Activated naive CD8-positive, alpha-beta T cell treated with anti-CD3 and anti-CD28 coated beads for 36 hours (primary cell): ENCODE measurements at regions not wholly inside any gene's neighbourhood (a gene's known extent, or its start where the extent isn't known, plus 50 kb on each side); places are given as distances from the start of the nearest gene placed in this dataset.

ENCODE experiments used
- DNase-seq: peaks from one replicate; pipeline ENCODE4 v3.0.0; 2021
- H3K27ac Mint-ChIP-seq: one replicate; pipeline ENCODE4 v1.8.0; 2022; ENCODE audit warnings: mild to moderate bottlenecking, moderate library complexity, mixed read lengths
- H3K27me3 Mint-ChIP-seq: one replicate; pipeline ENCODE4 v1.8.0; 2022; ENCODE audit warnings: mild to moderate bottlenecking, mixed read lengths
- H3K36me3 Mint-ChIP-seq: one replicate; pipeline ENCODE4 v1.8.0; 2021; ENCODE audit warnings: mild to moderate bottlenecking, mixed read lengths
- H3K4me1 Mint-ChIP-seq: one replicate; pipeline ENCODE4 v1.8.0; 2021; ENCODE audit warnings: mixed read lengths
- H3K4me3 Mint-ChIP-seq: one replicate; pipeline ENCODE4 v1.8.0; 2022; ENCODE audit warnings: mild to moderate bottlenecking, moderate library complexity, mixed read lengths
- H3K9me3 Mint-ChIP-seq: one replicate; pipeline ENCODE4 v1.8.0; 2022; ENCODE audit warnings: mixed read lengths

- Mint-ChIP-seq H3K4me1 (no peaks in the 10 kb centered on the region), H3K27me3 (peaks cover 18% of the 10 kb centered on the region), H3K27ac (no peak overlapping the region), H3K9me3 (peaks cover 6% of the 10 kb centered on the region), H3K36me3 (no peaks in the 10 kb centered on the region), H3K4me3 (no peak overlapping the region)
- no peak for DNase-seq
Measured at GRCh38 chr2:121007490-121007853, 271.8 kb downstream of the GLI2 start.

DNA sequence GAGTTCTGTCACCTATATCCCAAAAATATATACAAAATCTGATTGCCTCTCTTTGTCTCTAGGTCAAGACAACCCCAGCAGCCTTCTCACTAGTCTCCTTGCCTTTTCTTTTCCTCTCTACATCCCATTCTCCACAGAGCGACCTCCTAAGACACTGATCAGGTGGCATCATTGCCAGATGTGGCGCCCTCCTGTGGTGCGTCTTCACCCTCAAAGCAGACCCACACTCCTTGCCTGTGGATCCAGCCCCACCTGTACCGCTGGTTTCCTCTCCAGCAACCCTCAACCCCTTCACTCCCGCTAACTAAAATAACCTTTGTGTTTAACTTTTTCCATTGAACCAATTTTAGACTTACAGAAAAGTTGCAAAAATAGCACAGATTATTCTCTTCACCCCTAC is 273.3 kb downstream of the GLI2 start:
- no peaks in the 10 kb centered on the region for H3K4me1 Mint-ChIP-seq
- DNase-seq = no peak
- H3K4me3 Mint-ChIP-seq = no peak overlapping the region
- H3K9me3 Mint-ChIP-seq = peaks cover 8% of the 10 kb centered on the region
- H3K36me3 Mint-ChIP-seq = no peaks in the 10 kb centered on the region
- no peak overlapping the region for H3K27ac Mint-ChIP-seq
- H3K27me3 Mint-ChIP-seq = peaks cover 18% of the 10 kb centered on the region

DNA sequence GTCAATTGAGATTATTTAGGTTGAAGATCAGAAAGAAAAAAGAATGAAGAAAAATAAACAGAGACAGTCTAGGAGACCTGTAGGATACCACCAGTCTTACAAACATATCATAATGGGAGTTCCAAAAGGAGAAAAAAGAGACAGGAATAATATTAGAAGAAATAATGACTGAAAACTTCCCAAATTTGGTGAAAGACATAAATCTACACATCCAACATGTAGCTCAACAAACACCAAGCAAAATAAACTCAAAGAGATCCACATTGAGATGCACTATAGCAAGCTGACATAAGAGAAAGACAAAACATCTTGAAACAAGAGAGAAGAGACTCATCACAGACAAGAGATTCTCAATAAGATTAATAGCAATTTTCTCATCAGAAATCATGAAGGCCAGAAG is 274.0 kb downstream of the TFCP2L1 start:
- H3K4me1 Mint-ChIP-seq = no peaks in the 10 kb centered on the region
- H3K9me3 Mint-ChIP-seq = peaks cover 8% of the 10 kb centered on the region
- peaks cover 18% of the 10 kb centered on the region for H3K27me3 Mint-ChIP-seq
- no peak overlapping the region for H3K27ac Mint-ChIP-seq
- no peak overlapping the region for H3K4me3 Mint-ChIP-seq
- DNase-seq = no peak
- no peaks in the 10 kb centered on the region for H3K36me3 Mint-ChIP-seq

DNA sequence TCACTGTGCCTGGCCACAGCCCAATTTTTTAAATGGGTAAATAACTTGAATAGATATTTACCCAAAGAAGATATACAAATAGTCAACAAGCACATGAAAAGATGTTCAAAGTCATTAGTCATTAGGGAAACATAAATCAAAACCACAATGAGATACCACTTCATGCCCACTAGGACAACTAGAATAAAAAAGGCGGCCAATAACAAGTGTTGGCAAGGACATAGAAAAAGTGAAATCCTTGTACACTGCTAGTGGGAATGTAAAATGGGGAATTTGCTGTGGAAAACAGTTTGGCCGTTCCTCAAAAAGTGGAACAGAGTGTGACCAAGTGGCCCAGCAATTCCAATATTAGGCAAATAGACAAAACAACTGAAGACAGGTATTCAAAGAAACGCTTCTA is 270.1 kb downstream of the TFCP2L1 start:
- Mint-ChIP-seq H3K27ac (no peak overlapping the region), H3K9me3 (peaks cover 6% of the 10 kb centered on the region), H3K4me3 (no peak overlapping the region), H3K36me3 (no peaks in the 10 kb centered on the region), H3K4me1 (no peaks in the 10 kb centered on the region), H3K27me3 (peaks cover 10% of the 10 kb centered on the region)
- DNase-seq = no peak

GRCh38 chr2:121015971-121016485 is 269.0 kb downstream of the TFCP2L1 start:
- H3K4me1 Mint-ChIP-seq = no peaks in the 10 kb centered on the region
- H3K27me3 Mint-ChIP-seq = peaks cover 10% of the 10 kb centered on the region
- H3K9me3 Mint-ChIP-seq = peaks cover 4% of the 10 kb centered on the region

GRCh38 chr2:121017396-121017795 is 267.6 kb downstream of the TFCP2L1 start:
- H3K36me3 Mint-ChIP-seq = no peaks in the 10 kb centered on the region
- H3K4me3 Mint-ChIP-seq = no peak overlapping the region
- H3K27ac Mint-ChIP-seq = no peak overlapping the region
- no peaks in the 10 kb centered on the region for H3K4me1 Mint-ChIP-seq
- H3K9me3 Mint-ChIP-seq = peaks cover 2% of the 10 kb centered on the region
- peaks cover 11% of the 10 kb centered on the region for H3K27me3 Mint-ChIP-seq
- no peak for DNase-seq

More at GRCh38 chr2:121015971-121016485, 269.0 kb downstream of the TFCP2L1 start:
- DNase-seq = no peak
- no peaks in the 10 kb centered on the region for H3K36me3 Mint-ChIP-seq
- H3K4me3 Mint-ChIP-seq = no peak overlapping the region
- no peak overlapping the region for H3K27ac Mint-ChIP-seq

DNA sequence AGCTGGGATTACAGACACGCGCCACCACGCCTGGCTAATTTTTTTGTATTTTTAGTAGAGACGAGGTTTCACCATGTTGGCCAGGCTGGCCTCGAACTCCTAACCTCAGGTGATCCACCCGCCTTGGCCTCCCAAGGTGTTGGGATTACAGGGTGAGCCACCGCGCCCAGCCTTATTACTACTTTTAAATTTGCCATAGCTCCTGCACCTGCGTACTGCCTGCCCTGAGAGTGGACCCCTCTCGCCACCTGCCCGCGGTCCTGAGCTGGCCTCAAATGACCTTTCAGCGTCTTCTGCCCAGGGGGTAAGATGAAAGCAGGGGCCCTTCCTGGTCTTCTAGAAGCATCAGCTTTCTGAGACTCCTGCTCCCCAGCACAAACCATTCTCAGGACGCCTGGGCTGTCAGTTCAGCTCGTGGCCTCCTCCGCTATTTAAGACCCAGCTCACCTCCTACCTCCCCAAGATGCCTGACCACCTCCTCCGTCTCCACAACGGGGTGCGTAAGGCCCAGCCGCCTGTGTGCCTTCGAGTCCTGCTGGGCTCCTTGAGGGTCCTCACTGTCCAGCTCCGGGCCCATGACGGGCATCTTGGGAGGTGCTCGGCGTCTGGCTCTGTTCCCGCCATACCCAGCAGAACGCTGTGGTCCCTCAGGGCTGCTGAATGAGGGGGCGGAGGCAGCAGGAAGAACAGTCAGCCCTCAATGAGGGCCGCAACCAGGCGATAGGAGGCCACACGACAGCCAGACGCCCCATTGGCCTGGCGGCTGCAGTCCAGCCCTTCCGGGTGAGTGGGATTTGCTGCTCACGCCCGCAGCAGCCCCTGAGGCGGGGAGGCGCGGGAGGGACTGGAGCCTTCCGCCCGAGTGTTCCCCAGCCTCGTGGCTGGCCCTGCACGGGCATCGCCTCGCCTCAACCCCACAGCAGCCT is 266.6 kb downstream of the TFCP2L1 start:
- Mint-ChIP-seq H3K36me3 (no peaks in the 10 kb centered on the region), H3K27me3 (peaks cover 11% of the 10 kb centered on the region), H3K4me1 (no peaks in the 10 kb centered on the region), H3K27ac (no peak overlapping the region), H3K4me3 (no peak overlapping the region), H3K9me3 (peaks cover 2% of the 10 kb centered on the region)
- DNase-seq = no peak

GRCh38 chr2:121019071-121019470 is 265.9 kb downstream of the TFCP2L1 start:
- Mint-ChIP-seq H3K36me3 (no peaks in the 10 kb centered on the region), H3K9me3 (no peaks in the 10 kb centered on the region), H3K27ac (no peak overlapping the region), H3K4me3 (no peak overlapping the region), H3K27me3 (peaks cover 11% of the 10 kb centered on the region), H3K4me1 (no peaks in the 10 kb centered on the region)
- DNase-seq = no peak

DNA sequence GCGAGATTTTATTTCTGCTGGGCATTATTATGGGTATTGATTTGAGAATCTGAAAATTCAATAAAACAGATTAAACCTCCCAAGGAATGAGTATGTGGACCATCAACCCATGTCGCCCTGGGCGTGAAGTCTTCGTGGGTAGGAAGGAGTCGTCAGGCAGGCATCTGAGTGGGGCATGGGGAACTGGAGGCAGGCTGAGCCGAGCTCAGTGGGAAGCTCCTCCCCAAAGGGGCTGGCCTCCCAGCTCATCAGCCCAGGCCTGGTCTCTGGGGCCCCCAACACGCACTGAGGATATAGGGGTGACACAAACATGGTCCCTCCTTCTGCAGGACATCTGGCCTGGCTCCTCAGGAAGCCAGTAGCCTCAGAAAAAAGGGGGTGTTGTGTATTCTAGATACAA is 265.2 kb downstream of the TFCP2L1 start:
- H3K4me1 Mint-ChIP-seq = no peaks in the 10 kb centered on the region
- H3K27me3 Mint-ChIP-seq = peaks cover 11% of the 10 kb centered on the region
- no peaks in the 10 kb centered on the region for H3K9me3 Mint-ChIP-seq
- H3K27ac Mint-ChIP-seq = no peak overlapping the region
- no peak for DNase-seq
- no peaks in the 10 kb centered on the region for H3K36me3 Mint-ChIP-seq
- no peak overlapping the region for H3K4me3 Mint-ChIP-seq

- H3K4me3 Mint-ChIP-seq = no peak overlapping the region
- H3K4me1 Mint-ChIP-seq = no peaks in the 10 kb centered on the region
- H3K27ac Mint-ChIP-seq = no peak overlapping the region
- no peak for DNase-seq
- peaks cover 3% of the 10 kb centered on the region for H3K36me3 Mint-ChIP-seq
- H3K27me3 Mint-ChIP-seq = peaks cover 11% of the 10 kb centered on the region
- H3K9me3 Mint-ChIP-seq = no peaks in the 10 kb centered on the region
Measured at GRCh38 chr2:121021685-121022084, 263.3 kb downstream of the TFCP2L1 start.

DNA sequence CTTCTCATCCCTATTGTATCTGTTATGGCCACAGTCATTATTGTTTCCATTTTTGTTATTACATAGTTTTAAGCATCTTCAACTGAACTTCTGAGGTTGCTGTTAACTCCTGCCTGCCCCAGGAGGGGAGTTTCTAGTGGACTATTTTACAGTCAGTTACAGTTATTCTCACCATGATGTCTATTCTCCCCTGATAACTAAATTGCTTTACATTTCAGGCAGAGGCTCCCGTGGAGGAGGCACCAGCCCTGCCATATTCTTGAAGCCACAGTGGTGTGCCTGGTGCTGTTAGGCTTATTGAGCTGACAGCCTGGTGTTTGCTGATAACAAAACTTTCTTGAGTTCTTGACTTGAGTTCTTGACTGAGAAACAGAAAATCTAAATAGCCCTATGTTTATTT is 256.4 kb downstream of the TFCP2L1 start:
- Mint-ChIP-seq H3K27ac (no peak overlapping the region), H3K36me3 (peaks cover 3% of the 10 kb centered on the region)

GRCh38 chr2:121030523-121030922 is 254.5 kb downstream of the TFCP2L1 start:
- Mint-ChIP-seq H3K27me3 (peaks cover 3% of the 10 kb centered on the region), H3K36me3 (peaks cover 3% of the 10 kb centered on the region), H3K27ac (no peak overlapping the region), H3K9me3 (no peaks in the 10 kb centered on the region), H3K4me1 (no peaks in the 10 kb centered on the region), H3K4me3 (no peak overlapping the region)
- DNase-seq = no peak

More for the DNA sequence above, 256.4 kb downstream of the TFCP2L1 start:
- no peak for DNase-seq
- no peaks in the 10 kb centered on the region for H3K9me3 Mint-ChIP-seq
- H3K27me3 Mint-ChIP-seq = no peaks in the 10 kb centered on the region
- no peaks in the 10 kb centered on the region for H3K4me1 Mint-ChIP-seq
- H3K4me3 Mint-ChIP-seq = no peak overlapping the region

GRCh38 chr2:121031568-121032340 is 253.2 kb downstream of the TFCP2L1 start:
- no peak for DNase-seq
- Mint-ChIP-seq H3K27ac (no peak overlapping the region), H3K27me3 (peaks cover 3% of the 10 kb centered on the region), H3K9me3 (no peaks in the 10 kb centered on the region), H3K4me3 (no peak overlapping the region), H3K36me3 (no peaks in the 10 kb centered on the region), H3K4me1 (no peaks in the 10 kb centered on the region)

DNA sequence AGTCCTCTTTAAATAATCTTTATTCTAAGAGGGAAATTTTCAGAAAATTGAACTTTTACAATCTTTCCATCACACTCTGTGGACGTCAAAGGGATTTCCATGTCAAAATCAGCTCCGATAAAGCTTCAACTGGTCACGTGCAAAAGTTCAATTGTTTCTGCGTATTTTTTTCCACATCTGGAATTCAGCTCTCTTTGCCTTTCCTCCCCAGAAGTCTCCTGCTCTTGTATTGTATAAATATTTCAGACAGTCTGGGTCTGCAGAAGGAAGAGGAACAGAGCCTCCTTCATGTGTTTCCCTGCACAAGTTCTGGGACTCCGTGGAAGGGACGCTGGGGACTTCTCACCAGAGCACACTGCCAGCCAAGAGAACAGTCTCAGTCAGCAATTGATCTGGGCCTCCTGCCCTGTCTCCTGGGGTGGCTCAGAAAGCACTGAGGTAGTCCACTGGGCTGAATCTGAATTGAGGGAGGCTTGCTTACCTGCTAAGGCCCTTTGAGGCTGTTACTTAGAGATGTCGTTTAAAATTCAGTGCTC is 251.5 kb downstream of the TFCP2L1 start:
- peaks cover 8% of the 10 kb centered on the region for H3K27me3 Mint-ChIP-seq
- no peaks in the 10 kb centered on the region for H3K4me1 Mint-ChIP-seq
- H3K4me3 Mint-ChIP-seq = no peak overlapping the region
- H3K27ac Mint-ChIP-seq = no peak overlapping the region
- no peaks in the 10 kb centered on the region for H3K36me3 Mint-ChIP-seq
- H3K9me3 Mint-ChIP-seq = no peaks in the 10 kb centered on the region
- no peak for DNase-seq

- Mint-ChIP-seq H3K9me3 (no peaks in the 10 kb centered on the region), H3K27ac (no peak overlapping the region), H3K4me3 (no peak overlapping the region), H3K27me3 (peaks cover 8% of the 10 kb centered on the region), H3K4me1 (no peaks in the 10 kb centered on the region), H3K36me3 (no peaks in the 10 kb centered on the region)
- DNase-seq = no peak
Measured at GRCh38 chr2:121034551-121034950, 250.5 kb downstream of the TFCP2L1 start.
